ENCODE measurements at regions not wholly inside any gene's neighbourhood (a gene's known extent, or its start where the extent isn't known, plus 50 kb on each side); places are given as distances from the start of the nearest gene placed in this dataset.

GRCh38 chr2:196249171-196249570 is 77.8 kb upstream of the STK17B start:
- 0 to 68% methylated on average over 1 of the region's 1 CpG for WGBS, 2 donors (ENCODE audit: low coverage in 1 of 2)
- DNase-seq, result no peak
- no peak for TF ChIP-seq POLR2A (IDR thresholded peaks at IDR 0.05)
- H3K4me1 ChIP-seq, result peaks cover 0 to 30% (median 13%) of the 10 kb centered on the region in 4 donors
- peak overlapping the region in 2 of 4 donors; percentile 58 to 59 for H3K27ac ChIP-seq
- intact Hi-C loops (cut with DNase I; ENCODE audit: low total_unique reads) (no loop called here), in situ Hi-C loops (cut with MboI; ENCODE audit: low pct_ligation_motif_present in 1 of 4, low pct_unique_long_range_greater_than_20kb in 1 of 4, low sequenced_read_pairs in 3 of 4) (no loop called here)
- no peaks in the 10 kb centered on the region for H3K9me3 ChIP-seq
- no peaks in the 10 kb centered on the region for H3K27me3 ChIP-seq
- no peaks in the 10 kb centered on the region for H3K36me3 ChIP-seq
- no peak overlapping the region for H3K4me3 ChIP-seq

- H3K9me3 ChIP-seq, result no peaks in the 10 kb centered on the region
- TF ChIP-seq CTCF (IDR thresholded peaks at IDR 0.05) (no peak), POLR2AphosphoS5 (IDR thresholded peaks at IDR 0.05) (no peak)
- peaks cover 0 to 30% (median 13%) of the 10 kb centered on the region in 4 donors for H3K4me1 ChIP-seq
- in situ Hi-C loops (cut with MboI; ENCODE audit: low pct_ligation_motif_present in 1 of 4, low pct_unique_long_range_greater_than_20kb in 1 of 4, low sequenced_read_pairs in 3 of 4), result loop anchor here in 1 of 4 donors (25.0 kb wide), 1 partner anchor 88 kb away; the partner anchor contains the start of gene STK17B
- WGBS, 2 donors (ENCODE audit: low coverage in 1 of 2), result 17 to 47% methylated on average over 3 of the region's 3 CpGs
- peak; percentile 19 for DNase-seq
- peak overlapping the region in 3 of 4 donors; percentile 13 to 59 (median 58) for H3K27ac ChIP-seq
- H3K4me3 ChIP-seq, result no peak overlapping the region
- intact Hi-C loops (cut with DNase I; ENCODE audit: low total_unique reads), result no loop called here
- no peaks in the 10 kb centered on the region for H3K27me3 ChIP-seq
- no peaks in the 10 kb centered on the region for H3K36me3 ChIP-seq
Measured at GRCh38 chr2:196249860-196250259, 78.5 kb upstream of the STK17B start.

- TF ChIP-seq POLR2A (IDR thresholded peaks at IDR 0.05), result no peak
- no peak for TF ChIP-seq POLR2AphosphoS5 (IDR thresholded peaks at IDR 0.05)
- TF ChIP-seq EP300 (IDR thresholded peaks at IDR 0.05; ENCODE audit: low read depth), result no peak
- TF ChIP-seq CTCF (IDR thresholded peaks at IDR 0.05), result no peak
- Histone ChIP-seq H3K4me3 (no peak overlapping the region), H3K27me3 (no peaks in the 10 kb centered on the region), H3K9me3 (no peaks in the 10 kb centered on the region), H3K36me3 (no peaks in the 10 kb centered on the region), H3K27ac (no peak overlapping the region), H3K4me1 (peaks cover 0 to 30% (median 13%) of the 10 kb centered on the region in 4 donors)
- in situ Hi-C loops (cut with MboI; ENCODE audit: low pct_ligation_motif_present in 1 of 4, low pct_unique_long_range_greater_than_20kb in 1 of 4, low sequenced_read_pairs in 3 of 4), result loop anchor here in 1 of 4 donors (25.0 kb wide), 1 partner anchor 89 kb away; the partner anchor contains the start of gene STK17B
- WGBS, 2 donors (ENCODE audit: low coverage in 1 of 2), result 94 to 100% methylated on average over 3 of the region's 3 CpGs
- intact Hi-C loops (cut with DNase I; ENCODE audit: low total_unique reads), result no loop called here
- no peak for DNase-seq
Measured at GRCh38 chr2:196251132-196251531, 79.8 kb upstream of the STK17B start.

- intact Hi-C loops (cut with DNase I; ENCODE audit: low total_unique reads), result no loop called here
- Histone ChIP-seq H3K27ac (no peak overlapping the region), H3K4me3 (no peak overlapping the region), H3K36me3 (no peaks in the 10 kb centered on the region), H3K27me3 (no peaks in the 10 kb centered on the region), H3K4me1 (peaks cover 0 to 23% (median 13%) of the 10 kb centered on the region in 4 donors), H3K9me3 (no peaks in the 10 kb centered on the region)
- DNase-seq, result no peak
- 96 to 100% methylated on average over 1 of the region's 1 CpG for WGBS, 2 donors (ENCODE audit: low coverage in 1 of 2)
- no peak for TF ChIP-seq POLR2AphosphoS5 (IDR thresholded peaks at IDR 0.05)
- no peak for TF ChIP-seq POLR2A (IDR thresholded peaks at IDR 0.05)
- no peak for TF ChIP-seq CTCF (IDR thresholded peaks at IDR 0.05)
- TF ChIP-seq EP300 (IDR thresholded peaks at IDR 0.05; ENCODE audit: low read depth), result no peak
- in situ Hi-C loops (cut with MboI; ENCODE audit: low pct_ligation_motif_present in 1 of 4, low pct_unique_long_range_greater_than_20kb in 1 of 4, low sequenced_read_pairs in 3 of 4), result loop anchor here in 1 of 4 donors (25.0 kb wide), 1 partner anchor 90 kb away; the partner anchor contains the start of gene STK17B
Measured at GRCh38 chr2:196252408-196253115, 81.2 kb upstream of the STK17B start.

Measured in transverse colon (tissue), 4 donors.